Endothelial cell of umbilical vein (primary cell): ENCODE measurements at regions not wholly inside any gene's neighbourhood (a gene's known extent, or its start where the extent isn't known, plus 50 kb on each side); places are given as distances from the start of the nearest gene placed in this dataset.

Experiments used
- BruUV-seq: library from RNA; stranded (reverse); fragments of 400-500 nt; replicated peaks from 2 replicates; lab custom pipeline; 2021; lab: Mats Ljungman, UMichigan
- CTCF ChIA-PET: fragments of 300-600, 350-600 bp; sonication (Branson Sonifier 250); formaldehyde crosslinking; loops from one replicate; lab custom pipeline; 2021; ENCODE audit warnings: antibody characterized with exemption, inconsistent platforms; lab: Charles Lee
- POLR2A ChIA-PET: fragments of 300-600, 350-600 bp; sonication (Branson Sonifier 250); formaldehyde crosslinking; loops from one replicate; lab custom pipeline; 2021; ENCODE audit warnings: antibody characterized with exemption, inconsistent platforms; lab: Charles Lee
- DNase-seq: peaks from one replicate; pipeline ENCODE4 v3.0.0-alpha.2; 2011; ENCODE audit warnings: low read depth, low spot score
- FAIRE-seq: peaks from 2 replicates; lab custom pipeline; 2011; peaks lifted over from hg19 to GRCh38; lab: Jason Lieb, UNC
- H2AFZ ChIP-seq: 2 replicates; pipeline ENCODE4 v1.6.0; 2012; ENCODE audit warnings: low read depth, low read length, control low read depth, inconsistent platforms
- H3K27ac ChIP-seq: 2 replicates; pipeline ENCODE4 v1.5.1; 2011; ENCODE audit warnings: low read depth, mild to moderate bottlenecking, control low read depth, low read length, moderate library complexity; ENCODE audit not compliant: insufficient read depth
- H3K27me3 ChIP-seq, 2 experiments: 2 replicates each; pipeline versions ENCODE4 v1.6.0 to v1.6.1; 2011; ENCODE audit warnings: low read length in 2 of 2, mixed read lengths in 1 of 2; ENCODE audit not compliant: control insufficient read depth in 2 of 2, insufficient read depth in 2 of 2
- H3K36me3 ChIP-seq, 2 experiments: 2 replicates in 1 of 2; 3 replicates in 1 of 2; pipeline ENCODE4 v1.5.1; 2011; ENCODE audit warnings: low read length in 2 of 2, mild to moderate bottlenecking in 1 of 2, moderate library complexity in 1 of 2; ENCODE audit not compliant: control insufficient read depth in 2 of 2, insufficient read depth in 2 of 2; ENCODE audit errors: extremely low read depth in 1 of 2
- H3K4me1 ChIP-seq: 3 replicates; pipeline ENCODE4 v1.5.1; 2011; ENCODE audit warnings: mild to moderate bottlenecking, low read length; ENCODE audit not compliant: control insufficient read depth, insufficient read depth; ENCODE audit errors: extremely low read depth
- H3K4me2 ChIP-seq: 2 replicates; pipeline ENCODE4 v1.6.1; 2011; ENCODE audit warnings: low read length, control low read depth, mixed read lengths; ENCODE audit not compliant: insufficient read depth
- H3K4me3 ChIP-seq, 3 experiments: fragments of 200-600 bp in 1 of 3; sonication (generic), shearing (Covaris generic) in 1 of 3; replicated peaks in 1 of 3; 2 replicates each; pipeline ENCODE4 v1.5.1; 2011 to 2016; ENCODE audit warnings: control low read depth in 3 of 3, low read length in 3 of 3, mild to moderate bottlenecking in 2 of 3, inconsistent platforms in 1 of 3, low read depth in 1 of 3, moderate library complexity in 1 of 3; ENCODE audit not compliant: insufficient read depth in 1 of 3
- H3K79me2 ChIP-seq: 2 replicates; pipeline ENCODE4 v1.6.0; 2012; ENCODE audit warnings: low read length, inconsistent platforms; ENCODE audit not compliant: control insufficient read depth, insufficient read depth
- H3K9ac ChIP-seq: replicated peaks from 2 replicates; pipeline ENCODE3; 2011; ENCODE audit warnings: low read length, control low read depth; ENCODE audit not compliant: insufficient read depth; ENCODE audit errors: extremely low read depth
- H3K9me1 ChIP-seq: replicated peaks from 3 replicates; pipeline ENCODE4 v1.6.0; 2011; ENCODE audit warnings: mild to moderate bottlenecking, low read length; ENCODE audit not compliant: control insufficient read depth, insufficient read depth; ENCODE audit errors: extremely low read depth
- H3K9me3 ChIP-seq: replicated peaks from 2 replicates; pipeline ENCODE4 v1.5.1; 2012; ENCODE audit warnings: low read length, inconsistent platforms; ENCODE audit not compliant: control insufficient read depth, insufficient read depth
- H4K20me1 ChIP-seq: replicated peaks from 2 replicates; pipeline ENCODE3; 2011; ENCODE audit warnings: mild to moderate bottlenecking, low read length; ENCODE audit not compliant: control insufficient read depth, insufficient read depth; ENCODE audit errors: extremely low read depth
- EZH2 ChIP-seq: IDR thresholded peaks from 2 replicates; pipeline ENCODE4 v1.6.1; 2012; ENCODE audit warnings: borderline replicate concordance, low read depth, mild to moderate bottlenecking, moderate library complexity, low read length, inconsistent platforms; ENCODE audit not compliant: severe bottlenecking
- FOS ChIP-seq: IDR thresholded peaks from 2 replicates; pipeline ENCODE4 v1.6.1; 2011; ENCODE audit warnings: mild to moderate bottlenecking, low read length, moderate library complexity, borderline replicate concordance; ENCODE audit not compliant: insufficient read depth
- GATA2 ChIP-seq: IDR thresholded peaks from 2 replicates; pipeline ENCODE4 v1.7.0; 2011; ENCODE audit warnings: low read depth, mild to moderate bottlenecking, moderate library complexity, mixed read lengths, low read length; ENCODE audit not compliant: insufficient read length, insufficient read depth
- JUN ChIP-seq: IDR thresholded peaks from 2 replicates; pipeline ENCODE4 v1.6.1; 2011; ENCODE audit warnings: borderline replicate concordance, low read depth; ENCODE audit not compliant: insufficient read length, insufficient read depth
- MYC ChIP-seq: IDR thresholded peaks from one replicate; pipeline ENCODE4 v1.6.1; 2011; ENCODE audit warnings: mild to moderate bottlenecking, low read depth, low read length
- POLR2A ChIP-seq: IDR thresholded peaks from 2 replicates; pipeline ENCODE4 v1.6.1; 2012; ENCODE audit warnings: low read depth, mild to moderate bottlenecking, control low read depth, low read length
- POLR2AphosphoS5 ChIP-seq: IDR thresholded peaks from 2 replicates; pipeline ENCODE4 v1.6.1; 2012; ENCODE audit warnings: low read depth, mild to moderate bottlenecking, control low read depth, low read length, moderate library complexity; ENCODE audit not compliant: insufficient read depth
- dilution Hi-C: fragments of 300-500 bp; cut with MboI; formaldehyde crosslinking; loops from one replicate; pipeline ENCODE4 v1.15.0; 2019; ENCODE audit warnings: low sequenced_read_pairs; ENCODE audit not compliant: extremely low pct_ligation_motif_present
- intact Hi-C: fragments of 100-400 bp; cut with micrococcal nuclease; formaldehyde crosslinking; loops from one replicate; pipeline ENCODE4 v1.10.0; 2022
- TF ChIP-seq, protein P1 (sequence below), 2 donors: IDR thresholded peaks; 1 replicate in 1 of 2; 2 replicates in 1 of 2; pipeline ENCODE4 v1.5.1; 2011; ENCODE audit warnings: low read length in 2 of 2, mild to moderate bottlenecking in 2 of 2, moderate library complexity in 2 of 2, control low read depth in 1 of 2, inconsistent platforms in 1 of 2, low read depth in 1 of 2; ENCODE audit not compliant: insufficient read depth in 1 of 2; ENCODE audit errors: extremely low read depth in 1 of 2
- TF ChIP-seq, protein P2 (sequence below): IDR thresholded peaks from 2 replicates; pipeline ENCODE4 v1.6.1; 2011; ENCODE audit not compliant: insufficient read depth, insufficient read length

DNA sequence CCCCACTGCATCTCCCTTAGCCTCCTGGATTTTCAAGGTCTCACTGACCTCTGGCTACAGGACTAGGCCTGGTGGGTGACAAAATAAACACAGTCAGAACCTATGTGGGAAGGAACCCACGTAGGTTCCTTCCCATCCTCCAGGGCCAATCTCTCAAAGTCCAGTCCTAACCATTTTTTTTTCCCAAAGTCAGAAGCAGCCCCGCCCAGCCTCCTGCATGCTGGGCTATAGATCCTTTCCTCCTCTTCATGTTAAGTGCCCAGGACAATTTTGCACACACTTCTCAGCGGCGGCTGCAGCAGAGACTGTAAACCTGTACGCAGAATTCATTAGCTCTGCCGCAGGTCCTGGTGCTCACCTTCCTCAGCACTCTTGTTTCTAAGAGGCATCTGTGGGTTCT, 285.8 kb downstream of the NPIPA8 start:
- no peak overlapping the region for H3K4me3 ChIP-seq
- TF ChIP-seq EZH2 (no peak), POLR2A (no peak), JUN (no peak), FOS (no peak), MYC (no peak), GATA2 (no peak), POLR2AphosphoS5 (no peak)
- TF ChIP-seq, protein P1, sequence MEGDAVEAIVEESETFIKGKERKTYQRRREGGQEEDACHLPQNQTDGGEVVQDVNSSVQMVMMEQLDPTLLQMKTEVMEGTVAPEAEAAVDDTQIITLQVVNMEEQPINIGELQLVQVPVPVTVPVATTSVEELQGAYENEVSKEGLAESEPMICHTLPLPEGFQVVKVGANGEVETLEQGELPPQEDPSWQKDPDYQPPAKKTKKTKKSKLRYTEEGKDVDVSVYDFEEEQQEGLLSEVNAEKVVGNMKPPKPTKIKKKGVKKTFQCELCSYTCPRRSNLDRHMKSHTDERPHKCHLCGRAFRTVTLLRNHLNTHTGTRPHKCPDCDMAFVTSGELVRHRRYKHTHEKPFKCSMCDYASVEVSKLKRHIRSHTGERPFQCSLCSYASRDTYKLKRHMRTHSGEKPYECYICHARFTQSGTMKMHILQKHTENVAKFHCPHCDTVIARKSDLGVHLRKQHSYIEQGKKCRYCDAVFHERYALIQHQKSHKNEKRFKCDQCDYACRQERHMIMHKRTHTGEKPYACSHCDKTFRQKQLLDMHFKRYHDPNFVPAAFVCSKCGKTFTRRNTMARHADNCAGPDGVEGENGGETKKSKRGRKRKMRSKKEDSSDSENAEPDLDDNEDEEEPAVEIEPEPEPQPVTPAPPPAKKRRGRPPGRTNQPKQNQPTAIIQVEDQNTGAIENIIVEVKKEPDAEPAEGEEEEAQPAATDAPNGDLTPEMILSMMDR (IDR thresholded peaks at IDR 0.05; ENCODE audit: extremely low read depth in 1 of 2, insufficient read depth in 1 of 2, low read depth in 1 of 2, low read length in 2 of 2): no peak
- TF ChIP-seq, protein P2, sequence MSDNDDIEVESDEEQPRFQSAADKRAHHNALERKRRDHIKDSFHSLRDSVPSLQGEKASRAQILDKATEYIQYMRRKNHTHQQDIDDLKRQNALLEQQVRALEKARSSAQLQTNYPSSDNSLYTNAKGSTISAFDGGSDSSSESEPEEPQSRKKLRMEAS: no peak
- H3K27ac ChIP-seq: no peak overlapping the region
- dilution Hi-C loops (no loop called here), intact Hi-C loops (no loop called here)
- H3K4me2 ChIP-seq: no peak overlapping the region
- H3K9me3 ChIP-seq: no peaks in the 10 kb centered on the region
- ChIA-PET POLR2A (no interaction called here), CTCF (no interaction called here)
- FAIRE-seq: no peak
- no peaks in the 10 kb centered on the region for H3K79me2 ChIP-seq
- H3K36me3 ChIP-seq: no peaks in the 10 kb centered on the region
- no TSS peak for BruUV-seq
- no peaks in the 10 kb centered on the region for H3K9me1 ChIP-seq
- no peak for DNase-seq
- H3K27me3 ChIP-seq: no peaks in the 10 kb centered on the region
- no peaks in the 10 kb centered on the region for H4K20me1 ChIP-seq
- no peak overlapping the region for H3K9ac ChIP-seq
- H2AFZ ChIP-seq: no peak overlapping the region
- no peaks in the 10 kb centered on the region for H3K4me1 ChIP-seq
